ENCODE measurements at regions not wholly inside any gene's neighbourhood (a gene's known extent, or its start where the extent isn't known, plus 50 kb on each side); places are given as distances from the start of the nearest gene placed in this dataset.

GRCh38 chr1:208418667-208419066 lies 174.5 kb upstream of the PLXNA2 start:
- TF ChIP-seq BHLHE40 (IDR thresholded peaks at IDR 0.05; ENCODE audit: borderline replicate concordance) (no peak), ZNF384 (IDR thresholded peaks at IDR 0.05) (no peak), SP1 (IDR thresholded peaks at IDR 0.05) (no peak), PKNOX1 (IDR thresholded peaks at IDR 0.05) (no peak), ELF4 (IDR thresholded peaks at IDR 0.05) (no peak), FOXA1 (IDR thresholded peaks at IDR 0.05) (no peak), SUZ12 (IDR thresholded peaks at IDR 0.05) (no peak), NFRKB (IDR thresholded peaks at IDR 0.05) (no peak), FOXM1 (IDR thresholded peaks at IDR 0.05; ENCODE audit: borderline replicate concordance) (no peak), TARDBP (IDR thresholded peaks at IDR 0.05) (no peak), ARNT (IDR thresholded peaks at IDR 0.05) (no peak)
